ENCODE measurements at regions not wholly inside any gene's neighbourhood (a gene's known extent, or its start where the extent isn't known, plus 50 kb on each side); places are given as distances from the start of the nearest gene placed in this dataset.

DNA sequence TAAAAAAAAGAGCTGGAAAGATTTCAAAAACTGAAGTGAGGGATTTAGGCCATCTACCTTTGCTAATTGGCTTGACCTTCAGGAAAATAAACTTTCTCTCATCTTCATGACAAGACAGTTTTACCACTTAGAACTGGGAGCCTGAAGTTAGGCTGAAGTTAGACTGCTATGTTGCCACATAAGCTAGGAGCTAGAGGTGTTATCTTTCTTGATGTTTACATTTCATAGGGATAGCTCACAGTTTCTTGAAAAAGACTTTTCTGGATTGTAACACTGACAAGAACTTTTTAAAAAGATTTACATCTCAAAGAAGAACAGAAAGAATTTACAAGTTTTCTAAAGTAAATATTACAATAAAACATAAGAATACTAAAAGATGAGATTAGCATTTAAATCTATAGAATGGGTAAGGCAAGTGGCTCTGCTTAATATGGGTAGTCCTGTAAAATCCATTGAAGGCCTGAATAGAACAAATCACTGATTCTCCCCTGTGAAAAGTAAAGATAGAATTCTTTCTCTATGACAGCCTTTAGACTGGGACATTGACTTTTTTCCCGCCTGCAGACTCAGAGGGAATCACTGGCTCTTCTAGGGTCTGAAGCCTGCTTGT is 1665.4 kb upstream of the CDH9 start:
- DNase-seq, result no peak
- no peak overlapping the region for H3K4me2 ChIP-seq (ENCODE audit: low read length)

DNA sequence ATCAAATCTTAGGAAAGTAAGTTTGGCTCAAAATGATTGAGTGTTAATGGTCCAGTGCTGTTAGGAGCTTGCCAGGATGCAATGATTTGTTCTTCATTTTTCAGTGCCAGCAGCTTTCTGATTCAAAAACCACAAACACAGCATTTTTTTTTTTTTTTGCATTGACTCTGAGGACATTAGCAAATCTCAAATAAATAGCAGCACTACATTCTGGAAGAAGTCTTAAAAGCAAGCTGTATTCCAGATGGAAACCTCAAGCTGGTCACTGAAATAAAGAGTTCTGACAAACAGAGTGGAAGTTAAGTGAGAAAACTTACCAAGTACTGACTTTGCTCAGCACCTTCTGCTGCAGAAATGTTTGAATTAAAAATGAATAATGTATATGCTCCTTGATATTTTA is 1653.1 kb upstream of the CDH9 start:
- Histone ChIP-seq H2AFZ (ENCODE audit: insufficient read depth, low read length, poor library complexity) (no peak overlapping the region), H3K27me3 (ENCODE audit: insufficient read depth, low read length) (no peaks in the 10 kb centered on the region), H3K4me2 (ENCODE audit: low read length) (no peak overlapping the region), H3K4me1 (ENCODE audit: control insufficient read depth in 1 of 2, insufficient read depth in 2 of 2, low read length in 2 of 2) (no peaks in the 10 kb centered on the region), H4K8ac (ENCODE audit: low read depth, low read length) (no peak overlapping the region), H3K79me1 (ENCODE audit: low read length) (no peaks in the 10 kb centered on the region), H3K23ac (ENCODE audit: low read length) (no peak overlapping the region), H3K9ac (ENCODE audit: low read length) (no peak overlapping the region), H3K18ac (ENCODE audit: low read length) (no peak overlapping the region), H3K14ac (ENCODE audit: low read length) (no peak overlapping the region), H2AK5ac (ENCODE audit: low read length) (no peak overlapping the region), H3K4me3 (ENCODE audit: low read depth, low read length) (no peak overlapping the region), H2BK120ac (ENCODE audit: insufficient read depth, low read length, poor library complexity) (no peak overlapping the region), H4K12ac (ENCODE audit: low read depth, low read length) (no peak overlapping the region), H4K91ac (ENCODE audit: low read depth, low read length) (no peak overlapping the region), H3K4ac (ENCODE audit: low read depth, low read length) (no peak overlapping the region), H3K27ac (ENCODE audit: low read depth, low read length) (no peak overlapping the region), H2BK5ac (ENCODE audit: low read depth, low read length, poor library complexity) (no peak overlapping the region), H3K79me2 (ENCODE audit: control insufficient read depth, insufficient read depth, low read length, poor library complexity) (no peaks in the 10 kb centered on the region), H3K9me3 (ENCODE audit: insufficient read depth, low read depth, low read length) (no peaks in the 10 kb centered on the region), H2BK12ac (ENCODE audit: low read length) (no peak overlapping the region), H3K36me3 (ENCODE audit: control insufficient read depth in 1 of 2, insufficient read depth in 2 of 2, low read length in 2 of 2) (no peaks in the 10 kb centered on the region)
- no peak for DNase-seq

More for the DNA sequence above, 1665.4 kb upstream of the CDH9 start:
- Histone ChIP-seq H3K23ac (ENCODE audit: low read length) (no peak overlapping the region), H3K4me3 (ENCODE audit: low read depth, low read length) (no peak overlapping the region), H2AFZ (ENCODE audit: insufficient read depth, low read length, poor library complexity) (no peak overlapping the region), H3K18ac (ENCODE audit: low read length) (no peak overlapping the region), H2BK120ac (ENCODE audit: insufficient read depth, low read length, poor library complexity) (no peak overlapping the region), H2AK5ac (ENCODE audit: low read length) (no peak overlapping the region), H3K79me1 (ENCODE audit: low read length) (no peaks in the 10 kb centered on the region), H3K4ac (ENCODE audit: low read depth, low read length) (no peak overlapping the region), H3K14ac (ENCODE audit: low read length) (no peak overlapping the region), H2BK12ac (ENCODE audit: low read length) (no peak overlapping the region), H3K36me3 (ENCODE audit: control insufficient read depth in 1 of 2, insufficient read depth in 2 of 2, low read length in 2 of 2) (no peaks in the 10 kb centered on the region), H3K27ac (ENCODE audit: low read depth, low read length) (no peak overlapping the region), H3K4me1 (ENCODE audit: control insufficient read depth in 1 of 2, insufficient read depth in 2 of 2, low read length in 2 of 2) (no peaks in the 10 kb centered on the region), H4K12ac (ENCODE audit: low read depth, low read length) (no peak overlapping the region), H3K9ac (ENCODE audit: low read length) (no peak overlapping the region), H4K8ac (ENCODE audit: low read depth, low read length) (no peak overlapping the region), H2BK5ac (ENCODE audit: low read depth, low read length, poor library complexity) (no peak overlapping the region), H4K91ac (ENCODE audit: low read depth, low read length) (no peak overlapping the region), H3K27me3 (ENCODE audit: insufficient read depth, low read length) (no peaks in the 10 kb centered on the region), H3K79me2 (ENCODE audit: control insufficient read depth, insufficient read depth, low read length, poor library complexity) (no peaks in the 10 kb centered on the region), H3K9me3 (ENCODE audit: insufficient read depth, low read depth, low read length) (no peaks in the 10 kb centered on the region)
- no CpG with 5 or more reads among the region's 1 CpG for WGBS (ENCODE audit: extremely low coverage, insufficient coverage, insufficient read length)

DNA sequence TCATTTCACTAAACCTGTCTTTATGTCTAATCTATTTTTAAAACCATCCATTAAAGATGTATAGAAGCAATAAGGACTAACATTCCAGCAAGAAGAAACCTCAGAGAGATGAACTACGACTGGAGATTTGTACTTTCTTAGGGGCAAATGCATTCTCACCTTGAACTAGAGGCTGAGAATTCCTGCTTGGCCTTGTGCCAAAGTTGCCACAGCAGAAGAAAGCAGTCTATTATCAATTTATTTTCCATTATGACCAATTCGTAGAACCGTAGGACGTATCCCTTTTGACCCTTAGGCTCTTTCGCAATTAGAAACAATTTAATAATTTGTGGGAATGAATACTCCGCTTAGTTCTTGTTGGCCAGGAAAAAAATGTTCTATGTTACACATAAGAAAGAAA is 1647.4 kb upstream of the CDH9 start:
- no peak overlapping the region for H4K91ac ChIP-seq (ENCODE audit: low read depth, low read length)

DNA sequence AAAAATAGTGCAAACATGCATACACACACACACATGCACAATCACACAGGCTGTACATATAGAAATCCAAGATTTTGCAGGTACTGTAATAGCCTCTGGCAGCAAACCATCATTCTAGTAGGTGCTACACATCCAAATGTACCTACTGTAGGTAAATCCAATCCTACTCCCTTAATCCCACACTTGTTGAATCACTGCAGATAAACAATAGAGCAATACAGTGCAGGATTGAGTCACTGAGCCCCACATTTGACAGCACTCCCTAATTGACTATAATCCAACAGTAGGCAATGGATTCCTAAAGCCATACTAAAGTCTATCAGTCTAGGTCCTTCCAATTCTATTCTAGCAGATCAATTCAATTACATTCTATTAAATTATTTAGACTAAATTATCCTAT is 1640.5 kb upstream of the CDH9 start:
- no peak overlapping the region for H3K4me2 ChIP-seq (ENCODE audit: low read length)
- no peaks in the 10 kb centered on the region for H3K4me1 ChIP-seq (ENCODE audit: control insufficient read depth in 1 of 2, insufficient read depth in 2 of 2, low read length in 2 of 2)
- H3K79me1 ChIP-seq (ENCODE audit: low read length), result no peaks in the 10 kb centered on the region
- H3K23ac ChIP-seq (ENCODE audit: low read length), result no peak overlapping the region
- H3K4ac ChIP-seq (ENCODE audit: low read depth, low read length), result no peak overlapping the region
- H3K14ac ChIP-seq (ENCODE audit: low read length), result no peak overlapping the region
- no peak overlapping the region for H4K91ac ChIP-seq (ENCODE audit: low read depth, low read length)
- no peak for DNase-seq
- H4K12ac ChIP-seq (ENCODE audit: low read depth, low read length), result no peak overlapping the region
- no peak overlapping the region for H2BK5ac ChIP-seq (ENCODE audit: low read depth, low read length, poor library complexity)
- no peaks in the 10 kb centered on the region for H3K79me2 ChIP-seq (ENCODE audit: control insufficient read depth, insufficient read depth, low read length, poor library complexity)
- no peak overlapping the region for H3K9ac ChIP-seq (ENCODE audit: low read length)
- H4K8ac ChIP-seq (ENCODE audit: low read depth, low read length), result no peak overlapping the region
- no peak overlapping the region for H2BK120ac ChIP-seq (ENCODE audit: insufficient read depth, low read length, poor library complexity)
- H3K9me3 ChIP-seq (ENCODE audit: insufficient read depth, low read depth, low read length), result no peaks in the 10 kb centered on the region
- H3K27me3 ChIP-seq (ENCODE audit: insufficient read depth, low read length), result no peaks in the 10 kb centered on the region
- H3K36me3 ChIP-seq (ENCODE audit: control insufficient read depth in 1 of 2, insufficient read depth in 2 of 2, low read length in 2 of 2), result no peaks in the 10 kb centered on the region
- no peak overlapping the region for H3K27ac ChIP-seq (ENCODE audit: low read depth, low read length)
- H3K18ac ChIP-seq (ENCODE audit: low read length), result no peak overlapping the region
- no peak overlapping the region for H3K4me3 ChIP-seq (ENCODE audit: low read depth, low read length)
- no peak overlapping the region for H2AK5ac ChIP-seq (ENCODE audit: low read length)
- H2AFZ ChIP-seq (ENCODE audit: insufficient read depth, low read length, poor library complexity), result no peak overlapping the region
- no peak overlapping the region for H2BK12ac ChIP-seq (ENCODE audit: low read length)

More for the DNA sequence above, 1647.4 kb upstream of the CDH9 start:
- Histone ChIP-seq H3K27ac (ENCODE audit: low read depth, low read length) (no peak overlapping the region), H4K12ac (ENCODE audit: low read depth, low read length) (no peak overlapping the region), H3K79me2 (ENCODE audit: control insufficient read depth, insufficient read depth, low read length, poor library complexity) (no peaks in the 10 kb centered on the region), H3K36me3 (ENCODE audit: control insufficient read depth in 1 of 2, insufficient read depth in 2 of 2, low read length in 2 of 2) (no peaks in the 10 kb centered on the region), H3K4me2 (ENCODE audit: low read length) (no peak overlapping the region), H3K79me1 (ENCODE audit: low read length) (no peaks in the 10 kb centered on the region), H4K8ac (ENCODE audit: low read depth, low read length) (no peak overlapping the region), H3K9ac (ENCODE audit: low read length) (no peak overlapping the region), H2AFZ (ENCODE audit: insufficient read depth, low read length, poor library complexity) (no peak overlapping the region), H3K23ac (ENCODE audit: low read length) (no peak overlapping the region), H3K27me3 (ENCODE audit: insufficient read depth, low read length) (no peaks in the 10 kb centered on the region), H3K18ac (ENCODE audit: low read length) (no peak overlapping the region), H2BK120ac (ENCODE audit: insufficient read depth, low read length, poor library complexity) (no peak overlapping the region), H2BK5ac (ENCODE audit: low read depth, low read length, poor library complexity) (no peak overlapping the region), H3K4me1 (ENCODE audit: control insufficient read depth in 1 of 2, insufficient read depth in 2 of 2, low read length in 2 of 2) (no peaks in the 10 kb centered on the region), H3K4me3 (ENCODE audit: low read depth, low read length) (no peak overlapping the region), H3K4ac (ENCODE audit: low read depth, low read length) (no peak overlapping the region), H2BK12ac (ENCODE audit: low read length) (no peak overlapping the region), H3K14ac (ENCODE audit: low read length) (no peak overlapping the region), H3K9me3 (ENCODE audit: insufficient read depth, low read depth, low read length) (no peaks in the 10 kb centered on the region), H2AK5ac (ENCODE audit: low read length) (no peak overlapping the region)
- no CpG with 5 or more reads among the region's 6 CpGs for WGBS (ENCODE audit: extremely low coverage, insufficient coverage, insufficient read length)
- no peak for DNase-seq
